Bronchial epithelial cell (primary cell): ENCODE measurements at regions not wholly inside any gene's neighbourhood (a gene's known extent, or its start where the extent isn't known, plus 50 kb on each side); places are given as distances from the start of the nearest gene placed in this dataset.

Source experiments
- DNase-seq: peaks from one replicate; pipeline ENCODE4 v3.0.0-alpha.2; 2010; ENCODE audit warnings: low read depth
- FAIRE-seq: peaks from 2 replicates; lab custom pipeline; 2011; peaks lifted over from hg19 to GRCh38; lab: Jason Lieb, UNC
- H3K27me3 ChIP-seq: 2 replicates; pipeline ENCODE4 v1.5.1; 2011; ENCODE audit warnings: low read length; ENCODE audit not compliant: control insufficient read depth, insufficient read depth
- H3K36me3 ChIP-seq: 2 replicates; pipeline ENCODE4 v1.5.1; 2011; ENCODE audit warnings: low read length; ENCODE audit not compliant: control insufficient read depth, insufficient read depth
- H3K4me3 ChIP-seq: 2 replicates; pipeline ENCODE4 v1.5.1; 2011; ENCODE audit warnings: mild to moderate bottlenecking, low read depth, low read length, control low read depth
- TF ChIP-seq, protein P1 (sequence below): IDR thresholded peaks from 2 replicates; pipeline ENCODE4 v1.5.1; 2011; ENCODE audit warnings: mild to moderate bottlenecking, moderate library complexity, low read length, control low read depth, inconsistent platforms; ENCODE audit not compliant: insufficient read depth, severe bottlenecking

DNA sequence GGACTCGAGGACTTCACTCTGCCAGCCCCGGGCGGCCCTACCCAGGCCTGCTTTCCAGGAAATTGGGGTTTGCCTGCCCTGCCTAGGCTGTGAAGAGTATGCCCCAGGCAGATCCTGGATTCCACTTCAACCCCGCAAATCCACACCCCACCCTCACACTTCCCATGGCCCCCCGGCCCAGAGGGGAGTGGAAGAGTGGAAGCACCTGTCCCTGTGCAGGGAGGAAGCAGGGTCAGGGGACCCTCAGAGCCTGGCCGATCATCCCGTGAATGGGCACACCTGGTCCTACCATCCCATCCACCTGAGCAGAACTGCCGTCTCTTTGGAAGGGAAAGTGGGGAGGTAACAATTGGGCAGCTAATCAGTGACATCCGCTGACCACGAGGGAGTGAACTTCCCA is 245.2 kb downstream of the EIPR1 start:
- Histone ChIP-seq H3K27me3 (no peaks in the 10 kb centered on the region), H3K4me3 (no peak overlapping the region), H3K36me3 (no peaks in the 10 kb centered on the region)
- FAIRE-seq, result no peak
- no peak for DNase-seq
- TF ChIP-seq, protein P1, sequence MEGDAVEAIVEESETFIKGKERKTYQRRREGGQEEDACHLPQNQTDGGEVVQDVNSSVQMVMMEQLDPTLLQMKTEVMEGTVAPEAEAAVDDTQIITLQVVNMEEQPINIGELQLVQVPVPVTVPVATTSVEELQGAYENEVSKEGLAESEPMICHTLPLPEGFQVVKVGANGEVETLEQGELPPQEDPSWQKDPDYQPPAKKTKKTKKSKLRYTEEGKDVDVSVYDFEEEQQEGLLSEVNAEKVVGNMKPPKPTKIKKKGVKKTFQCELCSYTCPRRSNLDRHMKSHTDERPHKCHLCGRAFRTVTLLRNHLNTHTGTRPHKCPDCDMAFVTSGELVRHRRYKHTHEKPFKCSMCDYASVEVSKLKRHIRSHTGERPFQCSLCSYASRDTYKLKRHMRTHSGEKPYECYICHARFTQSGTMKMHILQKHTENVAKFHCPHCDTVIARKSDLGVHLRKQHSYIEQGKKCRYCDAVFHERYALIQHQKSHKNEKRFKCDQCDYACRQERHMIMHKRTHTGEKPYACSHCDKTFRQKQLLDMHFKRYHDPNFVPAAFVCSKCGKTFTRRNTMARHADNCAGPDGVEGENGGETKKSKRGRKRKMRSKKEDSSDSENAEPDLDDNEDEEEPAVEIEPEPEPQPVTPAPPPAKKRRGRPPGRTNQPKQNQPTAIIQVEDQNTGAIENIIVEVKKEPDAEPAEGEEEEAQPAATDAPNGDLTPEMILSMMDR, result no peak

DNA sequence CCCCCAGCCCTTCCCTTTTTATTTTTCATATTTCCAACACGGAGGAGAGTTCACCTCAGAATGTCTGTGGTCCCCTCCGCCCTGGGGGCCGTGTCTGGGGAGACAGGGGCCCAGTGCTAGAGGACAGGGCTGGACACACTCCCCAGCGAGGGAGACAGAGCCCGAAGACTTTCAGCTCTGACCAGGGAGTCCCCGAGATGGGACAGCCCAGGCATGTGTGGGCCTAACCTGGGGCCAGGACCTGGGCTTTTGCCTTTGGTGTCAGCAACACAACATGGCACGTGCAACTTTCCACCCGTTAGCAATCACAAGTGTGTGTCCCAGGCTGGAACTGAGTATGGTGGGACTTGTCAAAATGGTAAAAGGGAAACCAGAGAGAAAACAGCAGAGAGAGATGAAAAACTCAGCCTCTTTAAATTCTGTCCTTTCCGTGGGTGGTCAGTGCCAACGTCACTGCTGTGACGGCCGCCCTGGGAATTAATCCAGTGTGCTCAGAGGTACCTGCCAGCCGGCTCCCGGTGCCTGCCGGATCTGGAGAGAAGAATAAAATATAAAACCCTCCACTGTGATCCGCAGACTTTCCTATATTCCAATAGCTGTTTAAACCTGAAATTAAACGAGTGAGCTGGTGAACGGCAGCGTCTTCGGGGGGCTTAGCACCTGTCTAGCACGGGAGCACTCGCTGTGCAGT is 245.8 kb downstream of the EIPR1 start:
- TF ChIP-seq, protein P1, result no peak
- FAIRE-seq (no peak), DNase-seq (no peak)
- H3K36me3 ChIP-seq, result no peaks in the 10 kb centered on the region
- H3K4me3 ChIP-seq, result no peak overlapping the region
- H3K27me3 ChIP-seq, result no peaks in the 10 kb centered on the region

- FAIRE-seq, result no peak
- no peaks in the 10 kb centered on the region for H3K27me3 ChIP-seq
- H3K4me3 ChIP-seq, result no peak overlapping the region
- TF ChIP-seq, protein P1, result no peak
- DNase-seq, result no peak
- H3K36me3 ChIP-seq, result no peaks in the 10 kb centered on the region
Measured at GRCh38 chr2:3130889-3131635, 246.6 kb downstream of the EIPR1 start.

DNA sequence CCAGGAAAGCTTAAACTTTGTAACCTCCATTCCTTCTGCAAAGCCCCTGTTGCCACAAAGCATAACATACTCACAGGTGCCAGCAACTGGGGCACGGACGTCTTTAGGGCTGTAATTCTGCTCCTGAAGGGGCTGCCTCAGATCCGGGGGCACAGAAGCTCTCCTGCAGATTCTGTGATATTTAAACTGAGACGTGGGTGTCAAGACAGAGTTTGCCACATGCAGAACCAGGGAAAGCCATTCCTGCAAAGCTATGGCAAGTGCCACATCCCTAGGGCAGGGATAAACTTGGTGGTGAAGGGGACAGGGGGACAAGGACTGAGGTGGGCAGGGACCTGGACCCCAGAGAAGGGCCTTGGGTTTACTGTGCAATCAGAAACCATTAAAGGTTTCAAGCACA is 247.2 kb downstream of the EIPR1 start:
- Histone ChIP-seq H3K36me3 (no peaks in the 10 kb centered on the region), H3K27me3 (no peaks in the 10 kb centered on the region), H3K4me3 (no peak overlapping the region)
- DNase-seq (no peak), FAIRE-seq (no peak)
- TF ChIP-seq, protein P1, result no peak

GRCh38 chr2:3129867-3130266 is 247.8 kb downstream of the EIPR1 start:
- Histone ChIP-seq H3K36me3 (no peaks in the 10 kb centered on the region), H3K4me3 (no peak overlapping the region), H3K27me3 (no peaks in the 10 kb centered on the region)
- FAIRE-seq (no peak), DNase-seq (no peak)
- TF ChIP-seq, protein P1, result no peak
